ENCODE measurements at regions not wholly inside any gene's neighbourhood (a gene's known extent, or its start where the extent isn't known, plus 50 kb on each side); places are given as distances from the start of the nearest gene placed in this dataset.

DNA sequence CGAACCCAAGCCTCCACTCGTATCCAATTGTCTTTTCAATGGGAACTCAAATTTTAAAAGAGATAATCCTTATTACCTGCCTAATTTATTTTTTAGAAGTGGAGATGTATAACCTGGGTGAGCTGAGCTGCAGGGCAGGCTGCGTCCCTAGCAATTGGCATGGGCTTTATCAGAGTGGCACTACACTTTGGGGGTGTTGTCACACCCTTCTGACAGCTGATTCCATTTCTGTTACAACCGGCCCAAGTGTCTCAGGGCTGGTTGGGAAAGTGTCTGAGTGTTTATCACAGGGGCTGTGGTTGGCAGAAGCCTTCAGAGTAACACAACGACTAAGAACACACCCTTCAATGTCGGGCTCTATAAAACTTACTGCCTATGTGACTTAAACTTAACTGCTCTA lies 295.0 kb downstream of the SMAD2 start:
- in situ Hi-C loops (cut with MboI; ENCODE audit: low sequenced_read_pairs in 4 of 4), result no loop called here
- ATAC-seq, result no peak
- H3K36me3 ChIP-seq, result no peaks in the 10 kb centered on the region
- no peak for DNase-seq
- H3K9me3 ChIP-seq, result no peaks in the 10 kb centered on the region
- H3K4me3 ChIP-seq, result no peak overlapping the region
- intact Hi-C loops (cut with DNase I; ENCODE audit: low total_unique reads), result no loop called here
- H3K27ac ChIP-seq, result no peak overlapping the region
- H3K27me3 ChIP-seq, result no peaks in the 10 kb centered on the region
- TF ChIP-seq POLR2A (IDR thresholded peaks at IDR 0.05), result no peak
- TF ChIP-seq, protein P1, sequence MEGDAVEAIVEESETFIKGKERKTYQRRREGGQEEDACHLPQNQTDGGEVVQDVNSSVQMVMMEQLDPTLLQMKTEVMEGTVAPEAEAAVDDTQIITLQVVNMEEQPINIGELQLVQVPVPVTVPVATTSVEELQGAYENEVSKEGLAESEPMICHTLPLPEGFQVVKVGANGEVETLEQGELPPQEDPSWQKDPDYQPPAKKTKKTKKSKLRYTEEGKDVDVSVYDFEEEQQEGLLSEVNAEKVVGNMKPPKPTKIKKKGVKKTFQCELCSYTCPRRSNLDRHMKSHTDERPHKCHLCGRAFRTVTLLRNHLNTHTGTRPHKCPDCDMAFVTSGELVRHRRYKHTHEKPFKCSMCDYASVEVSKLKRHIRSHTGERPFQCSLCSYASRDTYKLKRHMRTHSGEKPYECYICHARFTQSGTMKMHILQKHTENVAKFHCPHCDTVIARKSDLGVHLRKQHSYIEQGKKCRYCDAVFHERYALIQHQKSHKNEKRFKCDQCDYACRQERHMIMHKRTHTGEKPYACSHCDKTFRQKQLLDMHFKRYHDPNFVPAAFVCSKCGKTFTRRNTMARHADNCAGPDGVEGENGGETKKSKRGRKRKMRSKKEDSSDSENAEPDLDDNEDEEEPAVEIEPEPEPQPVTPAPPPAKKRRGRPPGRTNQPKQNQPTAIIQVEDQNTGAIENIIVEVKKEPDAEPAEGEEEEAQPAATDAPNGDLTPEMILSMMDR (IDR thresholded peaks at IDR 0.05 in 4 of 5, conservative IDR thresholded peaks at IDR 0.05 in 1 of 5), result no peak
- H3K4me1 ChIP-seq, result no peaks in the 10 kb centered on the region

DNA sequence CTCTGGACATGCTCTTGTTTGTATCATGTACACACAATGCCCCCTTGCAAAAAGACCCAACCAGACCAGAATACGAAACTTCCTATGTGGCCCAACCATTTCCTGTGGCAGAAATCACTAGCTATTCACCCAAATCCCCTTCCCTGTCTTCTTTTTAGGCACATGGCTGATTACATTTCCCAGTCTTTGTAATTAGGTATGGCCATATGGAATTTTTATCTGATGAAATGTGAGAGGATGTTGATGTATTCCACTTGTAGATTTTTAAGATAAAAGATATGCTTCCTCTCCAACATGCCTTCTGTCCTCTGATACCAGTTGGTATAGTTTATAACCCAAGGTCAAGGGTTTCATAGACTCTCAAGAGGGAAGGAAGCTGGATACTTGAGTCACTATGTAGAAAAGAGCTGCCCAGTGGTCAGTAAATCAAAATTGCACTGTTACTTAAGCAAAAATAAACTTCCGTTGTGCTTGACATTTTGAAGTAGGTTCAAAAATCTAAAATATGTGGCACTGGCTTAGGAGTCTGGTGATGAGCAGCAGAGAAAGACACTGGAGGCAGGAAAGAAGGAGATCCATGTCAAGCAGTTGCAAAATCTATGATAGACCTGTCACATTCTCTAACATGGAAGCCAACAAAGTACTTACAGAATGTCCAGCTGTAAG lies 297.4 kb downstream of the SMAD2 start:
- H3K4me3 ChIP-seq, result no peak overlapping the region
- no peaks in the 10 kb centered on the region for H3K4me1 ChIP-seq
- no peaks in the 10 kb centered on the region for H3K27me3 ChIP-seq
- in situ Hi-C loops (cut with MboI; ENCODE audit: low sequenced_read_pairs in 4 of 4) (no loop called here), intact Hi-C loops (cut with DNase I; ENCODE audit: low total_unique reads) (no loop called here)
- TF ChIP-seq POLR2A (IDR thresholded peaks at IDR 0.05), result no peak
- TF ChIP-seq, protein P1 (IDR thresholded peaks at IDR 0.05 in 4 of 5, conservative IDR thresholded peaks at IDR 0.05 in 1 of 5), result no peak
- H3K9me3 ChIP-seq, result no peaks in the 10 kb centered on the region
- H3K36me3 ChIP-seq, result no peaks in the 10 kb centered on the region
- no peak for ATAC-seq
- H3K27ac ChIP-seq, result no peak overlapping the region
- DNase-seq, result no peak

DNA sequence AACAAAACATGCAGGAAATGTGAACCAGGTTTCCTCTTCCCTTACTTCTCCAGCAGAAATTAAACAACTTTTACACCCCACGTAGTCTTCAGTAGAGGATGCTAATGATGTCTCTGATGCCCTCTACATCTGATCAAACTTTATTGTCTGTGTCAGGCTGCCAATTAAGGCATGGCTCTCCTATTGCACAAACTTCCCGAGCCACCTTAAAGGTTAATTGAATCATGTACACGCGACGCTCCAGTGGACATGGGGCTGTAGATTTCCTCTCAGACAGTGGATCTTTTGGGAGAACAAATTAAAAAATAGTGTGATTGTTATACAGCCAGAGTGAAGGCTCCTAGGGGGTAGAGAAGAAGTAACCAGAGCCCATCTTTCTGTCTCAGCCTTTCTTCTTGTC lies 301.6 kb downstream of the SMAD2 start:
- Histone ChIP-seq H3K36me3 (no peaks in the 10 kb centered on the region), H3K4me3 (no peak overlapping the region), H3K9me3 (no peaks in the 10 kb centered on the region), H3K27ac (no peak overlapping the region), H3K4me1 (no peaks in the 10 kb centered on the region), H3K27me3 (no peaks in the 10 kb centered on the region)
- intact Hi-C loops (cut with DNase I; ENCODE audit: low total_unique reads) (no loop called here), in situ Hi-C loops (cut with MboI; ENCODE audit: low sequenced_read_pairs in 4 of 4) (no loop called here)
- ATAC-seq (no peak), DNase-seq (no peak)
- no peak for TF ChIP-seq POLR2A (IDR thresholded peaks at IDR 0.05)
- TF ChIP-seq, protein P1 (IDR thresholded peaks at IDR 0.05 in 4 of 5, conservative IDR thresholded peaks at IDR 0.05 in 1 of 5), result no peak

DNA sequence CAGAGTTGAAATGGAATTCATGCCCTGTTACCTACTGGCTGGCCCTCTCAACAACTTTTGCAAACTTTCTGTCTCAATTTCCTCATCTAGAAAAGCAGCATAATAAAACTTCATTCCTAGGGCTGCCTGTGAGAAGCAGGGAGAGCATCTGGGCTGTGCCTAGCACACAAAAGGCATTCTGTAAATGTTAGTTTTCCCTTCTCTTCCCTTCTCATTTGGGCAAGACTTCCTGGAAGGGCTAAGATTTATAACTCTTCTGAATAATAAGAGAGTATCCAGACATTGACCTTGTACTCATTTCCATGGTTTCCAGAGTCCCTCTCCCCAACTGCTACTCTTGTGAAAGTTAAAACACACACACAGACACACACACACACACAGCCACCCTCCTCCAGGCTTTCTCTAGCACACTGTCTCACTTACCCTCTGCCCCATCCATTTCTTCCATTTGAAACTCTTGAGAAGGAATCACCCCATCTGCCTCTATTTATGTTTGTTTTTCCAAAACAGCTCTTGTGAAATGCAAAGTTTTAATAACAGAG lies 302.1 kb downstream of the SMAD2 start:
- in situ Hi-C loops (cut with MboI; ENCODE audit: low sequenced_read_pairs in 4 of 4) (no loop called here), intact Hi-C loops (cut with DNase I; ENCODE audit: low total_unique reads) (no loop called here)
- Histone ChIP-seq H3K4me1 (no peaks in the 10 kb centered on the region), H3K9me3 (no peaks in the 10 kb centered on the region), H3K27ac (no peak overlapping the region), H3K27me3 (no peaks in the 10 kb centered on the region), H3K36me3 (no peaks in the 10 kb centered on the region), H3K4me3 (no peak overlapping the region)
- TF ChIP-seq POLR2A (IDR thresholded peaks at IDR 0.05), result no peak
- TF ChIP-seq, protein P1 (IDR thresholded peaks at IDR 0.05 in 4 of 5, conservative IDR thresholded peaks at IDR 0.05 in 1 of 5), result no peak
- DNase-seq (no peak), ATAC-seq (no peak)

DNA sequence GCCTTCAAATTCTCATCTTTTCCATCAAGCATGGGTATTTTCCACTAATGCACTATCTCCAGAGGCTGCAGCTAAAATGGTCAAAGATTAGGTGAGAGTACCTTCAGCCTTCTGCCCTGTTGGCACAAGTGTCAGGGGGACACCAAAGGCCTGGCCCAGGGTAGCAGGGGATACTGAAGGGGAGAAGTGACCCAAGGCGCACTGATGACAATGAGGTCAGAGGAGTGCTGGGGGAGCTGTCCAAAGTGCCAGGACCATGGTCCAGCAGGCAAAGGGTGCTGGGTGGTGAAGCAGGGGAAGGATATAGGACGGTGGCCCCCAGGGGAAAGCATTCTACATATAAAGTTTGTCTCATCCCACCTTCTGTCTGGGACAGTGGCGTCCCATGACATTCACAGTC lies 303.4 kb downstream of the SMAD2 start:
- intact Hi-C loops (cut with DNase I; ENCODE audit: low total_unique reads), result no loop called here

More for the DNA sequence above, 303.4 kb downstream of the SMAD2 start:
- DNase-seq (no peak), ATAC-seq (no peak)
- no peaks in the 10 kb centered on the region for H3K4me1 ChIP-seq
- TF ChIP-seq POLR2A (IDR thresholded peaks at IDR 0.05), result no peak
- TF ChIP-seq, protein P1 (IDR thresholded peaks at IDR 0.05 in 4 of 5, conservative IDR thresholded peaks at IDR 0.05 in 1 of 5), result no peak
- H3K36me3 ChIP-seq, result no peaks in the 10 kb centered on the region
- H3K4me3 ChIP-seq, result no peak overlapping the region
- H3K27me3 ChIP-seq, result peaks cover 0 to 2% (median 0%) of the 10 kb centered on the region in 3 donors
- in situ Hi-C loops (cut with MboI; ENCODE audit: low sequenced_read_pairs in 4 of 4), result no loop called here
- H3K27ac ChIP-seq, result no peak overlapping the region
- no peaks in the 10 kb centered on the region for H3K9me3 ChIP-seq

Data from gastrocnemius medialis (tissue), 4 donors.